ENCODE measurements at regions not wholly inside any gene's neighbourhood (a gene's known extent, or its start where the extent isn't known, plus 50 kb on each side); places are given as distances from the start of the nearest gene placed in this dataset.

- Histone ChIP-seq H3K4me2 (no peak overlapping the region), H3K27ac (ENCODE audit: low read depth in 2 of 2, low read length in 1 of 2) (no peak overlapping the region), H3K9ac (no peak overlapping the region), H3K9me2 (no peaks in the 10 kb centered on the region), H2AFZ (ENCODE audit: low read depth) (no peak overlapping the region), H3F3A (replicated peaks; ENCODE audit: insufficient read depth) (no peaks in the 10 kb centered on the region), H3K9me3 (no peaks in the 10 kb centered on the region), H3K27me3 (ENCODE audit: insufficient read depth) (no peaks in the 10 kb centered on the region), H3K79me2 (ENCODE audit: insufficient read depth) (no peaks in the 10 kb centered on the region), H3K36me3 (replicated peaks in 1 of 2; ENCODE audit: control insufficient read depth in 1 of 2, insufficient read depth in 2 of 2, low read length in 1 of 2) (no peaks in the 10 kb centered on the region), H4K20me1 (ENCODE audit: insufficient read depth) (no peaks in the 10 kb centered on the region), H3K4me1 (ENCODE audit: control insufficient read depth in 1 of 2, insufficient read depth in 2 of 2, low read depth in 1 of 2, low read length in 1 of 2) (no peaks in the 10 kb centered on the region), H3K4me3 (ENCODE audit: low read depth in 2 of 2, low read length in 1 of 2) (no peak overlapping the region)
- ChIA-PET CTCF (no interaction called here), POLR2A (no interaction called here)
- DNase-seq = no peak
- TF ChIP-seq FOXJ3 (CRISPR knock-in tag; IDR thresholded peaks at IDR 0.05) (no peak), ZBTB33 (IDR thresholded peaks at IDR 0.05; ENCODE audit: borderline replicate concordance, low read depth) (no peak), USF2 (IDR thresholded peaks at IDR 0.05; ENCODE audit: borderline replicate concordance, low read depth, low read length) (no peak), RXRA (IDR thresholded peaks at IDR 0.05; ENCODE audit: borderline replicate concordance, low read depth) (no peak), NRF1 (IDR thresholded peaks at IDR 0.05; ENCODE audit: low read depth, low read length) (no peak), JUND (IDR thresholded peaks at IDR 0.05) (no peak), USF1 (IDR thresholded peaks at IDR 0.05; ENCODE audit: borderline replicate concordance, low read depth) (no peak), FOSL2 (IDR thresholded peaks at IDR 0.05; ENCODE audit: borderline replicate concordance, low read depth) (no peak), POLR2AphosphoS5 (IDR thresholded peaks at IDR 0.05; ENCODE audit: low read depth, low read length) (no peak), REST (IDR thresholded peaks at IDR 0.05; ENCODE audit: low read depth, low read length) (no peak), IRF3 (IDR thresholded peaks at IDR 0.05; ENCODE audit: low read depth, low read length) (no peak), PBX3 (IDR thresholded peaks at IDR 0.05) (no peak), CTCF (IDR thresholded peaks at IDR 0.05) (no peak), MXI1 (IDR thresholded peaks at IDR 0.05; ENCODE audit: low read depth, low read length) (no peak), YY1 (IDR thresholded peaks at IDR 0.05; ENCODE audit: low read depth) (no peak), TAF1 (IDR thresholded peaks at IDR 0.05; ENCODE audit: borderline replicate concordance, low read depth, low read length) (no peak), EZH2phosphoT487 (IDR thresholded peaks at IDR 0.05; ENCODE audit: borderline replicate concordance, low read depth) (no peak), RFX5 (IDR thresholded peaks at IDR 0.05; ENCODE audit: low read length) (no peak), RCOR1 (IDR thresholded peaks at IDR 0.05; ENCODE audit: low read length) (no peak)
Observed at GRCh38 chr14:42424501-42424900, 817.8 kb downstream of the LRFN5 start.

Measured in SK-N-SH (cell line).